ENCODE measurements at regions not wholly inside any gene's neighbourhood (a gene's known extent, or its start where the extent isn't known, plus 50 kb on each side); places are given as distances from the start of the nearest gene placed in this dataset.

- DNase-seq (ENCODE audit: low read depth in 2 of 2): no peak
Observed at GRCh38 chr7:106419455-106420182, 134.8 kb upstream of the NAMPT start.

- DNase-seq (ENCODE audit: low read depth in 2 of 2): no peak
Observed at GRCh38 chr7:106418526-106418925, 133.7 kb upstream of the NAMPT start.

- no peak for DNase-seq (ENCODE audit: low read depth in 2 of 2)
Observed at GRCh38 chr7:106418094-106418493, 133.3 kb upstream of the NAMPT start.

GRCh38 chr7:106417273-106417902 is 132.6 kb upstream of the NAMPT start:
- no peak for DNase-seq (ENCODE audit: low read depth in 2 of 2)

- DNase-seq (ENCODE audit: low read depth in 2 of 2): no peak
Observed at GRCh38 chr7:106416430-106416829, 131.6 kb upstream of the NAMPT start.

- no peak for DNase-seq (ENCODE audit: low read depth in 2 of 2)
Observed at GRCh38 chr7:106415433-106415832, 130.7 kb upstream of the NAMPT start.

GRCh38 chr7:106413446-106413845 is 128.7 kb upstream of the NAMPT start:
- DNase-seq (ENCODE audit: low read depth in 2 of 2): no peak

GRCh38 chr7:106405697-106406141 is 120.9 kb upstream of the NAMPT start:
- no peak for DNase-seq (ENCODE audit: low read depth in 2 of 2)

GRCh38 chr7:106402898-106403297 is 118.1 kb upstream of the NAMPT start:
- DNase-seq (ENCODE audit: low read depth in 2 of 2): no peak

- DNase-seq (ENCODE audit: low read depth in 2 of 2): no peak
Observed at GRCh38 chr7:106400923-106401322, 116.1 kb upstream of the NAMPT start.

- DNase-seq (ENCODE audit: low read depth in 2 of 2): no peak
Observed at GRCh38 chr7:106398786-106399185, 114.0 kb upstream of the NAMPT start.

- no peak for DNase-seq (ENCODE audit: low read depth in 2 of 2)
Observed at GRCh38 chr7:106397994-106398393, 113.2 kb upstream of the NAMPT start.

- no peak for DNase-seq (ENCODE audit: low read depth in 2 of 2)
Observed at GRCh38 chr7:106394526-106394925, 109.7 kb upstream of the NAMPT start.

- DNase-seq (ENCODE audit: low read depth in 2 of 2): no peak
Observed at GRCh38 chr7:106393564-106394251, 108.9 kb upstream of the NAMPT start.

GRCh38 chr7:106392590-106392989 is 107.8 kb upstream of the NAMPT start:
- DNase-seq (ENCODE audit: low read depth in 2 of 2): no peak

- no peak for DNase-seq (ENCODE audit: low read depth in 2 of 2)
Observed at GRCh38 chr7:106392144-106392543, 107.4 kb upstream of the NAMPT start.

GRCh38 chr7:106386958-106387357 is 102.2 kb upstream of the NAMPT start:
- no peak for DNase-seq (ENCODE audit: low read depth in 2 of 2)

GRCh38 chr7:106384373-106384772 is 99.6 kb upstream of the NAMPT start:
- DNase-seq (ENCODE audit: low read depth in 2 of 2): no peak

GRCh38 chr7:106382929-106383328 is 98.1 kb upstream of the NAMPT start:
- no peak for DNase-seq (ENCODE audit: low read depth in 2 of 2)

- no peak for DNase-seq (ENCODE audit: low read depth in 2 of 2)
Observed at GRCh38 chr7:106382129-106382528, 97.3 kb upstream of the NAMPT start.

GRCh38 chr7:106381252-106381651 is 96.5 kb upstream of the NAMPT start:
- no peak for DNase-seq (ENCODE audit: low read depth in 2 of 2)

GRCh38 chr7:106377847-106378361 is 93.1 kb upstream of the NAMPT start:
- DNase-seq (ENCODE audit: low read depth in 2 of 2): no peak

All from stimulated activated CD4-positive, alpha-beta T cell treated with anti-CD3 and anti-CD28 coated beads, Interleukin-1b, Interleukin-23, amount 100 ng/mL, for 4 hours (primary cell).